Lower lobe of right lung (tissue), 2 donors: ENCODE measurements at regions not wholly inside any gene's neighbourhood (a gene's known extent, or its start where the extent isn't known, plus 50 kb on each side); places are given as distances from the start of the nearest gene placed in this dataset.

Experiments used
- ATAC-seq, 2 donors: fragments of 200-7000 bp; cut with Tn5 transposase; one replicate each; pipeline ENCODE4 v1.9.1; 2020 to 2022; ENCODE audit warnings: mild to moderate bottlenecking in 2 of 2, moderate library complexity in 2 of 2
- DNase-seq: peaks from one replicate; pipeline ENCODE4 v3.0.0-alpha.2; 2020
- H3K27ac ChIP-seq: fragments of 200-600 bp; one replicate; pipeline ENCODE4 v1.8.0; 2022
- H3K27me3 ChIP-seq: fragments of 200-600 bp; one replicate; pipeline ENCODE4 v1.8.0; 2022; ENCODE audit warnings: low read depth
- H3K36me3 ChIP-seq: fragments of 200-600 bp; one replicate; pipeline ENCODE4 v1.8.0; 2022; ENCODE audit warnings: mild to moderate bottlenecking
- H3K4me1 ChIP-seq: fragments of 200-600 bp; one replicate; pipeline ENCODE4 v1.8.0; 2022
- H3K4me3 ChIP-seq: fragments of 200-600 bp; one replicate; pipeline ENCODE4 v1.8.0; 2022; ENCODE audit warnings: mild to moderate bottlenecking
- H3K9me3 ChIP-seq: fragments of 200-600 bp; one replicate; pipeline ENCODE4 v1.8.0; 2022
- intact Hi-C: fragments of 100-400 bp; cut with DNase I; formaldehyde crosslinking; loops from one replicate; pipeline ENCODE4 v1.11.0; 2022
- TF ChIP-seq, protein P1 (sequence below): fragments of 200-600 bp; IDR thresholded peaks from one replicate; pipeline ENCODE4 v1.8.0; 2022; ENCODE audit warnings: antibody characterized with exemption, mild to moderate bottlenecking
- donor health status: DM: no; HTN: yes; CAD: no; lungs with severe emphysema.

DNA sequence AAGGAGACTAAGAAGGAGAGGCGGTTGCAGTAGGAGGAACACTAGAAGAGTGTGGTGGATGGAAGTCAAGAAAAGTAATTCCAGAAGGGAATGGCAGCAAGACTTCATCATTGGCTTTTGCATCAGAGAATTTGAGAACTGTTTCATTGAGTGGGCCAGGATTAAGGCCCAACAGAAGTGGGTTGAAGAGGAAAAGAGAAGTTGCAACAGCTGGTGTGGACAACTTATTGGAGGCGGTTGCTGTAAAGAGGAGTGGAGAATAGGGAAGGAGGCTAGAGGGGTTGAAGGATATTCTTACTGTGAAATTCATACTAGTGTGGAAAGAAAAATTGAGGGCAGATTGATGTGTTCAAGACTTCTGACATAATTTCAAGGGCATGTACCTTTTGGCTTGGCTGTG, 168.7 kb upstream of the FN1 start:
- Histone ChIP-seq H3K27me3 (no peaks in the 10 kb centered on the region), H3K4me3 (no peak overlapping the region), H3K4me1 (no peaks in the 10 kb centered on the region), H3K27ac (no peak overlapping the region), H3K36me3 (no peaks in the 10 kb centered on the region), H3K9me3 (no peaks in the 10 kb centered on the region)
- intact Hi-C loops = no loop called here
- no peak for DNase-seq
- TF ChIP-seq, protein P1, sequence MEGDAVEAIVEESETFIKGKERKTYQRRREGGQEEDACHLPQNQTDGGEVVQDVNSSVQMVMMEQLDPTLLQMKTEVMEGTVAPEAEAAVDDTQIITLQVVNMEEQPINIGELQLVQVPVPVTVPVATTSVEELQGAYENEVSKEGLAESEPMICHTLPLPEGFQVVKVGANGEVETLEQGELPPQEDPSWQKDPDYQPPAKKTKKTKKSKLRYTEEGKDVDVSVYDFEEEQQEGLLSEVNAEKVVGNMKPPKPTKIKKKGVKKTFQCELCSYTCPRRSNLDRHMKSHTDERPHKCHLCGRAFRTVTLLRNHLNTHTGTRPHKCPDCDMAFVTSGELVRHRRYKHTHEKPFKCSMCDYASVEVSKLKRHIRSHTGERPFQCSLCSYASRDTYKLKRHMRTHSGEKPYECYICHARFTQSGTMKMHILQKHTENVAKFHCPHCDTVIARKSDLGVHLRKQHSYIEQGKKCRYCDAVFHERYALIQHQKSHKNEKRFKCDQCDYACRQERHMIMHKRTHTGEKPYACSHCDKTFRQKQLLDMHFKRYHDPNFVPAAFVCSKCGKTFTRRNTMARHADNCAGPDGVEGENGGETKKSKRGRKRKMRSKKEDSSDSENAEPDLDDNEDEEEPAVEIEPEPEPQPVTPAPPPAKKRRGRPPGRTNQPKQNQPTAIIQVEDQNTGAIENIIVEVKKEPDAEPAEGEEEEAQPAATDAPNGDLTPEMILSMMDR = no peak
- ATAC-seq = peak; percentile 54 to 61

- H3K27me3 ChIP-seq = no peaks in the 10 kb centered on the region
- H3K36me3 ChIP-seq = no peaks in the 10 kb centered on the region
- TF ChIP-seq, protein P1 = no peak
- DNase-seq (no peak), ATAC-seq (no peak)
- H3K9me3 ChIP-seq = no peaks in the 10 kb centered on the region
- no peak overlapping the region for H3K27ac ChIP-seq
- intact Hi-C loops = no loop called here
- no peaks in the 10 kb centered on the region for H3K4me1 ChIP-seq
- H3K4me3 ChIP-seq = no peak overlapping the region
Measured at GRCh38 chr2:215603440-215603839, 167.6 kb upstream of the FN1 start.

DNA sequence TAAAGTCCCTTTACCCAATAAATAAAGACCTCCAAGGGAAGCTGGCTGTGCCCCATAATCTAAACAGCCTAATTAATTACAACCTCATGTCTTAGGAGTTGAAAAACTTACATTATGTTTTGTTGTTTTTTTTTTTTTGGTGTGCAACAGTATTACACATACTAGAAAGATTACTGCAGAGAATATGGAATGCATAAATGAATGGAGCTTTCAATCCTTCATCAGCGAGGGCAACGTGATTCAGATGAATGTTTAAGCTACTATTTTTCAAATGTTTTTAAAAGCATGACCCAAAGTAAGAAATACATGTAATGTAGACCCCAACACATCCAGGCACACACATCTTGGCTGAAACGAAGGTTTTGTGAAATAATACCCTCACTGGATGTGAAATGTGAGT, 167.1 kb upstream of the FN1 start:
- Histone ChIP-seq H3K4me1 (no peaks in the 10 kb centered on the region), H3K27me3 (no peaks in the 10 kb centered on the region), H3K27ac (no peak overlapping the region), H3K9me3 (no peaks in the 10 kb centered on the region), H3K36me3 (no peaks in the 10 kb centered on the region), H3K4me3 (no peak overlapping the region)
- intact Hi-C loops = no loop called here
- ATAC-seq = no peak
- no peak for DNase-seq
- TF ChIP-seq, protein P1 = no peak

- Histone ChIP-seq H3K9me3 (no peaks in the 10 kb centered on the region), H3K4me1 (no peaks in the 10 kb centered on the region), H3K4me3 (no peak overlapping the region), H3K27me3 (no peaks in the 10 kb centered on the region), H3K36me3 (no peaks in the 10 kb centered on the region), H3K27ac (no peak overlapping the region)
- intact Hi-C loops = no loop called here
- ATAC-seq (no peak), DNase-seq (no peak)
- TF ChIP-seq, protein P1 = no peak
Measured at GRCh38 chr2:215601990-215602721, 166.3 kb upstream of the FN1 start.

DNA sequence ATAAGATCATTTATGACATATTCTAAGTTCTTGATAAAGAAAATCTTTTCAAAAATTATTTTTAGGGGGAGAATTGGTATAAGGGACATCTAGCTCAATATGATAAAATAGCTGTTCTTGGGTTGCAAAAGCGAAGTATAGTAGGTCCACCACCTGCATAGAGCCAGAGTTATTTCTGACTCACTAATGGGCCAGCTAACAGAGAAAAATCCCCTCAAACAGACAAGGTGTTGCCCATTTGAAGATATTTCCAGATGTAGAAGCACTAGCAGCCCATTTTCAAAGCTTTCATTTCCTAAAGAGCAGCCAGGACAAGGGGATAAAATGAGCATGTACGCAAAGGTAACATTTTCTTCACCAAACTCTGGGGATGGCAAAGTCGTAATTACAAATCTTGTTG, 165.7 kb upstream of the FN1 start:
- DNase-seq = no peak
- ATAC-seq = no peak
- no peaks in the 10 kb centered on the region for H3K9me3 ChIP-seq
- H3K27me3 ChIP-seq = no peaks in the 10 kb centered on the region
- no peak overlapping the region for H3K4me3 ChIP-seq
- H3K36me3 ChIP-seq = no peaks in the 10 kb centered on the region
- TF ChIP-seq, protein P1 = no peak
- H3K4me1 ChIP-seq = no peaks in the 10 kb centered on the region
- H3K27ac ChIP-seq = no peak overlapping the region
- intact Hi-C loops = no loop called here
